ENCODE measurements at regions not wholly inside any gene's neighbourhood (a gene's known extent, or its start where the extent isn't known, plus 50 kb on each side); places are given as distances from the start of the nearest gene placed in this dataset.

DNA sequence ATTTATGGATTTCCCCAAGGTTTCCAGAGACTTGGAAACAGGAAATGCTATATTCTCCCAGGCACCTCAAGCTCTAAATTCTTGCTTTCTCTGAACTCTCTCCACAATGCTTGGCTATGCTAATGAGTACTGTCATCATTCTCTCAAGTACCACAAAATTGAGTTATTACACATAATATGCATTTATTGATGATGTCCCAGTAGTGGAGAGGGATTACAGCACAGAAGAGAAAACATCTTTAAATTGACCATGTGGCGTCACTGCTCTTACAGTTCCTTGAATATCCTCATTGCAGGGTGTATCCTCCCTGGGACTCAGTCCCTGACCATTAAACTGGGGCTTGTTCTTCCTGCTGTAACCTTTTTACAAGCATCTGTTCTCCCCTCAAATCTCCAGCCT lies 681.1 kb upstream of the FANCL start:
- TF ChIP-seq CTCF (IDR thresholded peaks at IDR 0.05; ENCODE audit: low read length): no peak
- no peak for TF ChIP-seq EZH2phosphoT487 (IDR thresholded peaks at IDR 0.05; ENCODE audit: low read length)

All from MM.1S (cell line).